Heart left ventricle (tissue), 16 donors: ENCODE measurements at regions not wholly inside any gene's neighbourhood (a gene's known extent, or its start where the extent isn't known, plus 50 kb on each side); places are given as distances from the start of the nearest gene placed in this dataset.

ENCODE experiments used
- ATAC-seq, 4 donors: fragments of 200-7000 bp; cut with Tn5 transposase; one replicate each; pipeline ENCODE4 v1.9.1; 2020 to 2022; ENCODE audit warnings: moderate library complexity in 4 of 4, mild to moderate bottlenecking in 3 of 4, moderate number of reproducible peaks in 1 of 4
- DNase-seq, 5 donors: peaks; one replicate each; pipeline ENCODE4 v3.0.0-alpha.2; 2020
- H3K27ac ChIP-seq, 12 donors: fragments of 200-600 bp; sonication (generic) in 4 of 12; one replicate each; pipeline versions ENCODE4 v1.5.0 to v1.8.0; 2016 to 2022; ENCODE audit warnings: mild to moderate bottlenecking in 2 of 12
- H3K27me3 ChIP-seq, 9 donors: fragments of 200-600 bp; sonication (generic) in 2 of 9; one replicate each; pipeline versions ENCODE4 v1.5.1 to v1.8.0; 2016 to 2022; ENCODE audit warnings: mild to moderate bottlenecking in 3 of 9
- H3K36me3 ChIP-seq, 9 donors: fragments of 200-600 bp; sonication (generic) in 2 of 9; one replicate each; pipeline versions ENCODE4 v1.5.0 to v1.8.0; 2018 to 2022; ENCODE audit warnings: mild to moderate bottlenecking in 2 of 9
- H3K4me1 ChIP-seq, 12 donors: fragments of 200-600 bp; sonication (generic) in 4 of 12; one replicate each; pipeline versions ENCODE4 v1.5.0 to v1.8.0; 2016 to 2022; ENCODE audit warnings: mild to moderate bottlenecking in 3 of 12
- H3K4me3 ChIP-seq, 12 donors: fragments of 200-600 bp; sonication (generic) in 4 of 12; one replicate each; pipeline versions ENCODE4 v1.5.0 to v1.8.0; 2017 to 2022; ENCODE audit warnings: mild to moderate bottlenecking in 9 of 12, moderate library complexity in 4 of 12
- H3K9me3 ChIP-seq, 12 donors: fragments of 200-600 bp; sonication (generic) in 4 of 12; one replicate each; pipeline versions ENCODE4 v1.5.0 to v1.8.0; 2016 to 2022; ENCODE audit warnings: mild to moderate bottlenecking in 1 of 12
- CTCF ChIP-seq, 12 donors: fragments of 200-600 bp; sonication (generic) in 4 of 12; IDR thresholded peaks; one replicate each; pipeline versions ENCODE4 v1.5.0 to v1.8.0; 2018 to 2022; ENCODE audit warnings: antibody characterized with exemption in 12 of 12, mild to moderate bottlenecking in 5 of 12
- POLR2A ChIP-seq, 2 donors: fragments of 450-650 bp; IDR thresholded peaks; one replicate each; pipeline ENCODE4 v1.6.1; 2017; ENCODE audit warnings: antibody characterized with exemption in 2 of 2, mild to moderate bottlenecking in 2 of 2, moderate library complexity in 2 of 2
- WGBS, 4 donors: extraction: QIAGEN DNeasy Blood & Tissue Kit in 2 of 4; methylation state at CpG; one replicate each; pipeline versions ENCODE4 v1.1.5 to v1.1.7; 2013 to 2018; 5-methylcytosine and 5-hydroxymethylcytosine counted together
- intact Hi-C, 10 donors: fragments of 100-400 bp; cut with DNase I; formaldehyde crosslinking; loops; one replicate each; pipeline versions ENCODE4 v1.11.1 to v1.14.2; 2022
- donor health status: ischemic (EF 13 %, LVEDD 7.1; RV severe dilation, severe dysfunction).
- donor health status: healthy with polysubstance abuse.
- donor health status: DM: no; HTN: yes; CAD: no.
- donor health status: DM: no; HTN: no; CAD: no.
- donor health status: ischemic (EF 25% LVEDD 6.9; RV normal size, moderate dysfunction).
- donor health status: ischemic (EF 25% LVEDD 5.7; RV mildly dilated, moderate dysfunction).
- donor health status: healthy.
- donor health status: DM: yes; HTN: yes; CAD: no.
- donor health status: ischemic (EF 35%, LVEDD 5.7; RV mildly dilated, moderate dysfunction).
- donor health status: nonischemic (EF 11% LVEDD 7.7; RV severe dilation, severe dysfunction).
- donor health status: DM: yes; HTN: yes; CAD: no.
- donor health status: PGD.
- donor health status: ischemic (EF 29% LVEDD 5.4; RV normal size, mild dysfunction).
- donor health status: nonischemic (EF 23%, LVEDD 6.1; RV moderate dilation, normal function).

DNA sequence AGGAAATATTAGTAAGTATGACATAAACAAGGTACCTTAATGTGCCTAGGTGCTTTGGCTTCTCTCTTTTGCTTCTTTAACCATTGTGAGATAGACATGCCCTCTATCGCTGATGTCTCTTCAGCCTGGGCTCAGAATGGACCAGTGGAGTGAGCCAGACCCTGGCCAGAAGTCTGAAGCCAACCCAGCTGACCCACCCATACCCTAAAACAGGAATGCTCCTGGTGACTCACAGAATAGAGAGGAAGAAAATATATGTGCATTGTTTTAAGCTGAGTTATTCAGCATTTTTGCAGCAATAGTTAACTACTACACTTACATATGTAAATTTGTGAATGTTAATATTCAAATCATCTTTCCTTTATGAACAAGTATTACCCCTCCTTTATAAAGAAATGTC lies 167.5 kb upstream of the PCDH10 start:
- TF ChIP-seq POLR2A (IDR thresholded peaks at IDR 0.05): no peak
- no peak for TF ChIP-seq CTCF (IDR thresholded peaks at IDR 0.05)
- no peaks in the 10 kb centered on the region for H3K27me3 ChIP-seq
- no peak for DNase-seq
- H3K36me3 ChIP-seq: no peaks in the 10 kb centered on the region
- no peak overlapping the region for H3K27ac ChIP-seq
- no peaks in the 10 kb centered on the region for H3K9me3 ChIP-seq
- H3K4me3 ChIP-seq: no peak overlapping the region
- intact Hi-C loops: no loop called here
- H3K4me1 ChIP-seq: no peaks in the 10 kb centered on the region
- ATAC-seq: no peak
- WGBS, 4 donors: 72 to 92% (median 85%) methylated on average over 1 of the region's 1 CpG

- H3K4me1 ChIP-seq: no peaks in the 10 kb centered on the region
- no peaks in the 10 kb centered on the region for H3K36me3 ChIP-seq
- ATAC-seq (no peak), DNase-seq (no peak)
- no peak overlapping the region for H3K4me3 ChIP-seq
- intact Hi-C loops: no loop called here
- no peaks in the 10 kb centered on the region for H3K9me3 ChIP-seq
- H3K27me3 ChIP-seq: no peaks in the 10 kb centered on the region
- H3K27ac ChIP-seq: no peak overlapping the region
- TF ChIP-seq CTCF (IDR thresholded peaks at IDR 0.05) (no peak), POLR2A (IDR thresholded peaks at IDR 0.05) (no peak)
Observed at GRCh38 chr4:132982151-132982550, 166.9 kb upstream of the PCDH10 start.

- intact Hi-C loops: no loop called here
- Histone ChIP-seq H3K27ac (no peak overlapping the region), H3K36me3 (no peaks in the 10 kb centered on the region), H3K4me3 (no peak overlapping the region), H3K9me3 (no peaks in the 10 kb centered on the region), H3K4me1 (no peaks in the 10 kb centered on the region), H3K27me3 (no peaks in the 10 kb centered on the region)
- ATAC-seq (no peak), DNase-seq (no peak)
- no peak for TF ChIP-seq POLR2A (IDR thresholded peaks at IDR 0.05)
- TF ChIP-seq CTCF (IDR thresholded peaks at IDR 0.05): no peak
Observed at GRCh38 chr4:132991111-132991510, 158.0 kb upstream of the PCDH10 start.

GRCh38 chr4:132992686-132993085 lies 156.4 kb upstream of the PCDH10 start:
- intact Hi-C loops: no loop called here
- no peaks in the 10 kb centered on the region for H3K9me3 ChIP-seq
- no peaks in the 10 kb centered on the region for H3K4me1 ChIP-seq
- H3K4me3 ChIP-seq: no peak overlapping the region
- DNase-seq: no peak
- H3K36me3 ChIP-seq: no peaks in the 10 kb centered on the region
- TF ChIP-seq POLR2A (IDR thresholded peaks at IDR 0.05) (no peak), CTCF (IDR thresholded peaks at IDR 0.05) (no peak)
- no peaks in the 10 kb centered on the region for H3K27me3 ChIP-seq
- 40 to 58% (median 52%) methylated on average over 2 of the region's 2 CpGs for WGBS, 4 donors
- H3K27ac ChIP-seq: no peak overlapping the region
- ATAC-seq: no peak
